HG03135 (cell line): ENCODE measurements at regions not wholly inside any gene's neighbourhood (a gene's known extent, or its start where the extent isn't known, plus 50 kb on each side); places are given as distances from the start of the nearest gene placed in this dataset.

ENCODE experiments used
- ATAC-seq: cut with Tn5 transposase; IDR thresholded peaks from one replicate; pipeline ENCODE4 v1.9.1; 2021; ENCODE audit warnings: mild to moderate bottlenecking, moderate library complexity; ENCODE audit not compliant: unreplicated experiment

DNA sequence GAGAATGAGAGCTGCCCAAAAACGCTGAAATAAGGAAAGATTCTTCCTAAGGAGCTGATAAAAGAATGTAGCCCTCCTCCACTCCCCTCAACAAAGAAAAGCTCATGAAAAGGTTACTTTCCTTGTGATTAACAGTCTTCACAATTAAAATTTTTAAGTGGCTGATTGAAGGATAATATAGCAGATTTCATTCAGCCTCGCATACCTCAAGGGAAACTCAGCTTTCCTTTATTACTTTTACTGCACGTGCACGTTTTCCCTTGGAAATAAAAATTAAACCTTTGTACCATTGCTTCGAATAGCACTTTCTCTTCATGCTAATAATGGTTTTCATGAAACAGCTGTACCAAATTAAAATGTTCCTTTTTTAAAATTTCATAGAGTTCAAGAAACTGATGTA is 234.0 kb upstream of the GRAMD2B start:
- no peak for ATAC-seq

DNA sequence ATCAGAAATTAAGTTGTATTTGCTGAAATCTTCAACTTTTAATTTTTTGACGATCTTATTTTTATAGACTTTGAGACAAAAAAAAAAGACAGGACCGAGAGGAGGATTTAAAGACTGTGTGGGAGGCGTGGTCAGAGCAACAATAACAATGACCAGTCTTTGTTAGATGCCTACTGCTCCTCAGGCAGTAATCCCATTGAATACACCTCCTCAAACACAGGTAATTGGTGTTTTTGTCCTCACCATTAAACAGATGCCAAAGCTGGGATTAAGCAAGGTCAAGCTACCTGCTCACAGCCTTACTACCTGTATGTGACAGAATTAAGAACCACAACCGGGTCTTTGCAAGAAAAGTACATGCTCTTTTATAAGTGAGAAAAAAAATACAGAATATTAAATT is 233.3 kb upstream of the GRAMD2B start:
- no peak for ATAC-seq

DNA sequence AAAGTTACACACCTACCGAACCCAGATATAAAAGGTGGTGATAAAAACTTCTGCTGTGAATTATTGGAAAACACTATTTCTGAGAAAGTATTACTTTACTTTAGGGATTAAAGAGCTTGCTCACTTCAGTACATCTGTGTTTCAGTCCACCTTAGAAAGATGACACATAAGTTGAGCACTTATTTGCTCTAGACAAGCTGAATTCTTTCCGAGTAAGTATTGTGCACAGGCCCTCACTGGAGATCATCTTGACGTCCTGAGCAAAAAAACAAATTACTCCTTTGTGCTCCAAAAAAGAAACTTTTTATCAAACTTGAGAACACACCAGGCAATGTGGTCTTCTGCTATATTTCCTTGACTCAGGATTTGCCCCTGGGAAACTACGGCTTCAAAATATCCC is 231.0 kb upstream of the GRAMD2B start:
- no peak for ATAC-seq

DNA sequence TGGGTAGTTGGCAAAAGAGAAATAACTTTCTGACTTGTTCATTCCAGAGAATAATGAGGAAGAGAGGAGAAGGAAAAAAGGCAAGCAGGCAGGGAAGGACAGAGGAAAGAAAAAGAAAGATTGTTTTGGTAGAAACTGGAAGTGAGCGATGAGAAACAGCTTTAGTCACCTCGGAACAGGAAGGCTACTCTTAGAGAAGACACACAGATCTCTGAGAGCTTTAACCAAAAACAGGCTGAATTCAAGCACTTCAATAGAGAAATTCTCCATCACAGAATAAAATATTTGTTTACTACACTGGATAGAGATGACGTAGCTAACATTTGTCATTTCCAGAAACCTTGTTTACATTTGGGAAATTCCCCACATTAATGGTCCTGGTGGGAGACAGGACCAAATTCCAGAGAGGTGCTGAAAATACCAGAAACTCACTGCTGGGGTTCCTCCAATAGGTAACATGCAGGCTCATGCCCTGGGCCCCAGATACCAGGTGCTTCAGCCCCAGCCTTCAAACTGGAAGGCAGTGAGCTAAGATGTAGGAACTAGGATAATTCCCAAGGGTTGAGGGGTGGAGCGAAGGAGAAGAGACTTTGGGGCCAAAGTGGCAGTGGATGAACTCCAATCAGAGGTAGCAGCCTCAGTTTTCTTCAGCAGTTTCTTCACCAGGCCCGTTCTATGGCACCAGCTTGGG is 227.7 kb upstream of the GRAMD2B start:
- no peak for ATAC-seq

DNA sequence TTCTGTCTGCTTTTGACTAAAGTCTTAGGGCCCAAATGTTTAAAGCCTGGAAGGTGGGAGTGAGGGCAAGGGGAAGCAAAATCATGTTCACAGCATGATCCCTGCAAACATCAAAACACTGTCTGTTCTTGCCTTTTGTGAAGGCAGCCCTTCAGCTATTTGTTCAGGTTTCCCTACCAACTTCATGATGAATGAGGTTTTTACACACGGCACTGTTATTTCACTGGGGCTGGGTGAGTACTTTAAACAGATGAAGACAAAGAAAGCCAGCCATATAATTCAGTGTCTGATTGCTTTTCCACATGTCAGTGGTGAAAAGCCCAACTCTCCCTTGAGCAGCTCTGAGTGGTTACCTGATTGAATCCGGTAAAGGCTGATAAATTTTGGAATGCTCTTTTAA is 224.7 kb upstream of the GRAMD2B start:
- no peak for ATAC-seq

DNA sequence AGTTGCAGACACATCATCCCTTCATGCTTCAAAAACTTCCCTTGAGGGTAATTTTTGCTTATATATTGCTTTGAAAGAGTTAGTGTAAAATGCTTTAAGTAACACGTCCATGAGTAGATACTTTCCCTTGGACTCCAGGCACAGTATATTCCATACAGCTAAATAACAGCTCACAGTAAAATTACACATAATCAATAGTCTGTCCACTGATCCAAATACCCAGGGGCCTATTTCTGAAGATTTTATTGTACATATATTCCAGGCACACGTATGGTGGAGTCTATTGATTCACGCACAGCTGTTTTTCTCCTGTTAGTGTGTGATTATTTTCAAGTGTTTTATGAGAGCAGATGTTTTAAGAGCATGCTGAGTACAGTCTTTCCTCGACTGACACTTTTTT is 223.7 kb upstream of the GRAMD2B start:
- ATAC-seq: no peak

DNA sequence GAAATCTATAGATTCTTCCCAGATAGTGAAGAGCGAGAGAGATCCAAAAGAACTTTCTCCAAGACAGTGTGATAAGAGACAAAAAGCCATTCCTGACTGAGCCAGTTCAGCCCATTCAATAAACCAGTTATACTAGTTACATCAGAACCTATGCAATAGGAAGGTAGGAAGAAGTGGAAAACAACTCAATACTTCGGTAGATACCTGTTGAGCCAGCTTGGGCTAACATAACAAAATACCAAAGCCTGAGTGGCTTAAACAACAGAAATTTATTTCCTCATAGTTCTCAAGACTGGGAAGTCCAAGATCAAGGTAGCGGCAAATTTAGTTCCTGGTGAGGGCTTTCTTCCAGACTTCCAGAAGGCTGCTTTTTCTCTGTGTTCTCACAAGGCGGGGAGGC is 214.5 kb upstream of the GRAMD2B start:
- ATAC-seq: no peak

DNA sequence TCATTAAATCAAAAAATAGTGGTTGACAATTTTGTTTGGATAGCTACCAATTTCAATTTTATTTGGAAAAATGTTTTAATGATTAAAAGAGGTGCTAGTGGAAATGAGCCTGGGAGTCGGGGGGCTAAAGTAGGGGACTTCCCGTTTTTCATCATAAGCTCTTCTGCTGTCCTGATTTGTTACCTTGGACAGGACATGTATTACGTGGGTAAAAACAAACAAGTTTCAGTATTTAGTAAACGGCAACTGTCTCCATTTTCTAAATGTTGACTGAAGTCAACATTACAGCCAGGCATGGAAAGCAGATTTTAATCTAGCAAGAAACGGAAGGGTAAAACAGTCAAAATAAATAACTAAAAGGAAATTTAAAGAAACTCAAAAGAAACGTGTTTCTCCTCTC is 212.3 kb upstream of the GRAMD2B start:
- ATAC-seq: no peak

DNA sequence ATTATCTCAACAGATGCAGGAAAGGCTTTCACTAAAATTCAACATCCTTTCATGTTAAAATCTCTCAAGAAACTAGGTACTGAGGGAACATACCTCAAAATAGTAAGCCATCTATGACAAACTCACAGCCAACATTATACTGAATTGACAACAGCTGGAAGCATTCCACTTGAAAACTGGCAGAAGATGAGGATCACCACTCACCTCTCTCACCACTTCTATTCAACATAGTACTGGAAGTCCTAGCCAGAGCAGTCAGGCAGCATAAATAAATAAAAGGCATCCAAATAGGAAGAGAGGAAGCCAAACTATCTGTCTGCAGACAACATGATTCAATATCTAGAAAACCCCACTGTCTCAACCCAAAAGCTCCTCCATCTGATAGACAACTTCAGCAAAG is 203.6 kb upstream of the GRAMD2B start:
- ATAC-seq: no peak

DNA sequence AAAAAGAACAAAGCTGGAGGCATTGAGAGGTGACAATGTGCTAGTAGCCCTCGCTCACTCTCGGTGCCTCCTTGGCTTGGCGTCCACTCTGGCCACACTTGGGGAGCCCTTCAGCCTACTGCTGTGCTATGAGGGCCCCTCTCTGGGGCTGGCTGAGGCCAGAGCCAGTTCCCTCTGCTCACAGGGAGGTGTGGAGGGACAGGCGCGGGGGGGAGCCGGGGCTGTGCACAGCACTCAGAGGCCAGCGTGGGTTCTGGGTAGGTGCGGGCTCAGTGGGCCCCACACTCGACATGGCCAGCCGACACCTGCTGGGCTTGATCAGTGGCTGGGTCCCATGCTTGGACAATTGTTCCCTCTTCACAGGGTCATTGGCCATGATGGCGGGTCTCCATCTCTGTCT is 202.5 kb upstream of the GRAMD2B start:
- ATAC-seq: no peak

DNA sequence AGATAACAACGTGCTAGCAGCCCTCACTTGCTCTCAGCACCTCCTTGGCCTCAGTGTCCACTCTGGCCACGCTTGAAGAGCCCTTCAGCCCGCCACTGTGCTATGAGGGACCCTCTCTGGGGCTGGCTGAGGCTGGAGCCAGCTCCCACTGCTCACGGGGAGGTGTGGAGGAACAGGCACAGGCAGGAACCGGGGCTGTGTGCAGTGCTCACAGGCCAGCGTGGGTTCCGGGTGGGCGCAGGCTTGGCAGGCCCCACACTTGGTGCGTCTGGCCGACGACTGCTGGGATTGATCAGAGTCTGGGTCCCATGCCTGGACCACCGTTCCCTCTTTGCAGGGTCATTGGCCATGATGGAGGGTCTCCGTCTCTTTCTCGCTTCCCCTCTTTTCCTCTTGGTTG is 194.3 kb upstream of the GRAMD2B start:
- no peak for ATAC-seq

DNA sequence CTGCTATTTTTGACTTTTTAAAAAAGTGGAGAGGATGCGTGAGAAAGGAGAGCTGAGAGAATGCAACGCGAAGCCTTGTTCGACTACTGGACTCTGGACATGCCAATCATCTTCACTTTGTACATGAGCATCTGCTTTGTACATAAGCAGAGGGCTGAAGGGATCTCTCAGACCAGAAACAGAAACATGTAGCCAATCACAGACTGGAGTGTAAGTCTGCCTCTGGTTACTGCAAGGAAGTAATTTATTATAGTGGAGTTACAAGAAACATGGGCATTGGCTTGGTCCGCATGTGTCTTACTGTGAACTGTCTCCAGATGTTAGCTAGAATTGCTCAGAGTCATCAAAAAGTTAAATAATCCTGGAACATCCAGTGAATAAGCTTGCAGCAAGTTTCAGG is 190.0 kb upstream of the GRAMD2B start:
- no peak for ATAC-seq

DNA sequence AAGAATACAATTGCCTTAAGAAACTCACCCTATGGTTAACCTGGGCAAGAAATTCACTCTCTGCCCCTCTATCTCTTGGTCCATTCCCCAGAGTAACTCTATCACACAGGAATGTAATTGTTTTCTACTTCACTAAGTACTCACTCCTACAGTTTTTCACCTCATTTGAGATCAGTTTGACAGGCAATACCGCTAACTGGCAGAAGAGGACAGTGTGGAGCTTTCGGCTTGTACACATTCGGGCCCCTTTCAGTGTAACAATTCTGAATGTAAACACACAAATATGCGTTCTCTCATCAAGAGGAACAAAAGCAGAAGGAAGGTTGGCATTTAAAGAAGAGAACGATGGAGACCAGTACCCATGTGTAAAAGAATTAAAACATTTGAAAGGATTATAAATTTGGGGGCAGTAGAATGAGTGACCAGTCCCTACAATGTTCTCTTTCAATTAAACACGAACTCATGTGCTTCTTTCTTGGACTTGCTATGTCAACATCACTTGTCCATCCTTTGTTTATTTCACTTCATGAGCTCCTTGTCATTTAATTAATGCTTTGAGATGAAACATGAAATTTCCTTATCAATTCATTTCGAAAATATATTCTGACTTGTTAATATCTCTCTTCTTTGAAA is 188.5 kb upstream of the GRAMD2B start:
- ATAC-seq: no peak

DNA sequence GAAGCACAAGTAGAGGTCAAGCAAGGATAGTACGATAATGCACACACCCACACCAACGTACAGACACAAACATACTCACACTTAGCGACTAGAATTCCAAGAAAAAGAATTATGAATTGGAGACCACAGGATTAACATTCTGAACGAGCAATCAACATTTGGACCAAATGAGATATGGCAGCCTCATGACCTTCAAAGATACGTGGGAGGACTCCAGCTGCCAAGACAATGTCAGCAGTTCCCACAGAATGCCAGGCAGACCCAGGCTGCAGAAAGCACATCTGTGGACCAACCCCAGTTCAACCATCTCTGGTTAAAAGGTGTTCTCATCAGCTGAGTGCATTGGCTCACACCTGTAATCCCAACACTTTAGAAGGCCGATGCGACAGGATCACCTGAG is 187.6 kb upstream of the GRAMD2B start:
- ATAC-seq: no peak

DNA sequence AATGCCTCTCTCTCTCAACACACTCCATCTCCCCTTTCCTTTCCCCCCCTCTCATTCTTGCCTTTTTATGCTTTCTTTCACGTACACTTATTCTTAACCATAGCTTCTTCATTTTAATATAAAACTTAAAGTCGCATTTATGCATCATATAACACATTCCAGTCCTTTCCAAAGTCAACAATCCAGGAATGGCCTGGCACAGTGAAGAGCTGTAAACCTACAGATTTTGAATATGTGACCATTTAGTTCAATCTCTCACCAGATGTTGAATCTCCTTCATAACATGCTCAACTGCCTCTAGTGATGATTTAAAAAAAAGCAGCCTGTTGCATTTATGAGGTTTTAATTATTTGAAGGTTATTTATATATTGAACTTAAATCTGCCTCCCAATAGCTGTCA is 186.2 kb upstream of the GRAMD2B start:
- ATAC-seq: no peak

DNA sequence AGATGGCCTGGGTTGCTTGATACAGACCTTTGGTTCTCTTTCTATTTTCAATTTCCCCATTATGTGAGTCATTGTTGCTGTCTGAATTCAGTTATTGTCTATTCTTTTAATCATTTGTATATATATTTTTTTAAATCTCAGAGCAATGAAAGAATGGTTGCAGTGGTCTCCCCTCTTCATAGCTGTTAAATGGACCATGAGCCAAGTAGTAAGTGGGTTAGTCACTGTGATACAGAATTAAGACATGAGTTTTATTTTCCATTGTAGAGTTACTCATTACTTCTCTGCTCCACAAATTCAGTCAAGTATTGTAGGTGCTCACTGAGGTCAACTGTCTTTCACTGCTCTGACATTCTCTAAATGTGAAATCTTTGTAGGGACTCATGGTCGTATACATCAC is 174.6 kb upstream of the GRAMD2B start:
- ATAC-seq: no peak

DNA sequence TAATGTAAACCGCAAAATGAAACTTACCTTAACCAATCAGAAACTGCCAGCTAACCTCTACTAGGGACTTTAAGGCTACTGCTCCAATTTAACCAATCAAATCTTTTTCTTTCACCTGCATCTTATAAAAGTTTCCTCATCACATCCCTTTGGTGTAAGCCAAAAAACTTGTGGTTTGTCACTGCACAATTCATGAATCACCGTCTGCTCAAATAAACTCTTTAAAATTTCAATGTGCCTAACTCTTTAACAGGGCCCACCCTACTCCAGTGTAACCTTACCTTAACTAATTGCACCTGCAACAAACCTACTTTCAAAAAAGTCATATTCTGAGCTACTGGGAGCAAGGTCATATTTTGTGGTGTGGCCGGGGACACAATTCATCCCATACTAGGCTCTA is 172.2 kb upstream of the GRAMD2B start:
- no peak for ATAC-seq

DNA sequence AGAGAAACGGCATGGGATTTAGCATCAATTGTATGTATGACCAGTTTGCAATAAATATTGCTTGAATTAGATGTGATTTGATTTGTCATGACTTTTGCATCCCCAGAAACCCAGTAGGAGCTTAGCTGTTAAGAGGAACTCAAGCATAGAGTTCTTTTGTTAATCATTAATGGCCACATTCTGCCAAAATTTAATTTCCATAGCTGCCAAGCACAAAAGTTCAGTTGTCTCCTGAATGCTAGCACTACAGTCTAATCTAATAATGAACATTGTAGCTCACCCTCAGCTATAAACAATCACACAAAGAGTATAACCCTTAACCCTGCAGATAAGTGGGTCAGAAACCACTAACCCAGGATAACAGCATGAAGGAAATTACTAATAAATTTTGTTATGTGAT is 169.8 kb upstream of the GRAMD2B start:
- no peak for ATAC-seq

DNA sequence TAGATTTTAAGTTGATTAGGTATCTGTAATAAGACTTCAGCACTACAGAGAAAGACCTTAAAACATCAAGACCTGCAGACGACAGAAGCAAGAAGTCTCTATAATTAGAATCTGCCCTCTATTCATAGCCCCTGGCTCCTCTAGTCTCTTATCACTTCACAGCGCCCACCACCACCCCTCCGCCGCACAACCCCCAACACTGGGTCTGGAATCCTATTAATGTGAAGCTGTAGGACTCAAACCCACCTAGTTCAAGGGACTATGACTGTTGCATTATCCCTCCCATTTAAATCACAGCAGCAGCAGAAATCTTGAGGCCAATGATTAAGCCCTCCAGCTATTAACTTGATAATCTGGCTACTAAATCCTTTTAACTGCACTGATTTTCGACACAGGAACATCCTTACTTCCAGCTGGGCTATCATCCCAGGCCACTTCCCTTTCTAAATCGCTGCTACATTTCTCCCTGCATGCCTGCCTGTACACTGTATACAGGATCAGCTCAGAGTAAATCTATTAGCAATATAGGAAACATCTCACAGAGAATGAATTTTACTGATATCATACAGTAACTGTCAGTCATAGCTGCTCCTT is 159.5 kb upstream of the GRAMD2B start:
- ATAC-seq: no peak

DNA sequence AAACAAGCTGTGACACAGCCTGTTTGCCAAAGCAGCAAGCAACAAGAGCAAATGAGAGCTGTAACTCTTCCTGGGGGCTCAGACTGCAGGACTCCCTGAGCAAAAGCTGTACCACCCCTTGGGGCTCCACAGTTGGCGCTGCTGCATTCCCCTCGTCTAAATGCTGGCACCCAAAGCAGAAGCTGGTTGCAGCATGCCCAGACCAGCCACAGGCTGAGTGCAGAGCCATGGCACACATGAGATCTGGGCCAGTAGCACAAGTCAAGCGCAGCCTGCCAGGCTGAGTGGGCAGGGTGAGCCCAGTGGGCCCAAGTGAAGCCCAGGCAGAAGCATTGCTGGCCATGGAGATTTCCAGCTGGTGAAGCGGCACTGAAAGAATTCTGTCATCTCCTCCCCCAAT is 157.3 kb upstream of the GRAMD2B start:
- no peak for ATAC-seq

DNA sequence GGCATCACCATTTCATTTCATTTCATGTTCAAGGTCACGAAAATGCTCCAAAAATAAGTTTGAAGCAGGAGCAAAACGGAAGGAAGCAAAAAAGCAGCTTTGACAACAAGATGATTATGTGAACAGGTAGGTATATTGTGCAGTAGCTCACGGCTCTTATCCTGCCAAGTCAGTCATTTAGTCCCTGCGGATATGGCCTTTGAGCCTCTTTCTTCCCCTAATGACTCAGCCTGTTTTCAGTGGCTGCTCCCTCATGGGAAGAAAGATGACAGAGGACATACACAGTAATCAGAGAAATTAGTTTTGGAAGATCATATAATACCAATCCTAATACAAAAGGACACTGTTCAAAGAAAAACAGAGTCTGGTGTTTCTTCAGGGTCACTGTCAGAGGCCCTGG is 155.8 kb upstream of the GRAMD2B start:
- ATAC-seq: no peak

DNA sequence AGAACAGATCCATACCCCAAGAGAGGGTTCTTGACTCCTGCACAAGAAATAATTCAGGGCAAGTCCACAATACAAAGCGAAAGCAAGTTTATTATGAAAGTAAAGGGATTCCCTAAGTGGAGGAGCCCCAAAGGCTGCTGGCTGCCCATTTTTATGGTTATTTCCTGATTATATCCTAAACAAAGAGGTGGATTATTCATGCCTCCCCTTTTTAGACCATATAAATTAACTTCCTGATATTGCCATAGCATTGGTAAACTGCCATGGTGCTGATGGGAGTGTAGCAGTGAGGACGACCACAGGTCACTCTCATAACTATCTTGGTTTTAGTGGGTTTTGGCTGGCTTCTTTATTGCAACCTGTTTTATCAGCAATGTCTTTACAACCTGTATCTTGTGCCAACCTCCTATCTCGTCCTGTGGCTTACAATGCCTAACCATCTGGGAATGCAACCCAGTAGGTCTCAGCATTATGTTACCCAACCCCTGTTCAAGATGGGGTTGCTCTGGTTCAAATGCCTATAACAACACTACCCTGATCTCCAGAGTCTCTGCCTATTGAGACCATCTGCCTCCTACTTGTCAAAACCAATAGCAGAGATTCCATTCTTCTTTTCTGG is 154.4 kb upstream of the GRAMD2B start:
- ATAC-seq: no peak
